ENCODE measurements at regions not wholly inside any gene's neighbourhood (a gene's known extent, or its start where the extent isn't known, plus 50 kb on each side); places are given as distances from the start of the nearest gene placed in this dataset.

DNA sequence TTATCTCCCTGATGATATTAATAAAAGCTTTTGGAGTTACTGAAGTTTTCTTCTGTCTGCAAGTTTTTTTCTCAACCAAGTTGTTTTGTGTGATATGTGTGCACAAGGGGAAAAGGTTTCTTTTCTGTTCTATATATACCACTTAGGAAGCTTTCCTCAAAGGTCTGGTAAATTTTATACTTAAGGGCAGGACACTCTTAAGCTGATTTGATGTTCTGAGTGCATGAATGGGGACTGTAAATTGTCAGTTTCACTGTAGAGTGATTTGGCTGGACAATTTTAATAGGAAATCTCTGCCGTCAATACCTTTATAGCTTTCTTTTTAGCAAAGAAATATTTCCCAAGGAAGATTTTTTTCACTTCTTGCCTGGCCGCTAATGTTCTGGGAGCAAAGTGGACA, 354.7 kb downstream of the TGFB2 start:
- no TSS peak for BruUV-seq (replicated peaks)
- ATAC-seq (no peak), FAIRE-seq (no peak), DNase-seq (ENCODE audit: extremely low read depth in 1 of 4, low spot score in 3 of 4) (no peak)
- CTCF ChIA-PET (ENCODE audit: low intra/inter-chr PET ratio): no interaction called here
- Histone ChIP-seq H4K20me1 (replicated peaks; ENCODE audit: control insufficient read depth, insufficient read depth, low read length) (no peaks in the 10 kb centered on the region), H3K36me3 (ENCODE audit: control insufficient read depth, insufficient read depth, low read length) (no peaks in the 10 kb centered on the region), H3K27me3 (ENCODE audit: control insufficient read depth in 2 of 2, insufficient read depth in 2 of 2, low read length in 2 of 2) (no peaks in the 10 kb centered on the region), H3K9ac (ENCODE audit: insufficient read depth in 1 of 2, low read depth in 2 of 2, low read length in 2 of 2) (no peak overlapping the region), H3K79me2 (ENCODE audit: control insufficient read depth, insufficient read depth, low read length) (no peaks in the 10 kb centered on the region), H3K4me3 (no peak overlapping the region), H3K4me1 (replicated peaks in 1 of 2; ENCODE audit: control insufficient read depth in 2 of 2, insufficient read depth in 2 of 2, low read length in 2 of 2) (no peaks in the 10 kb centered on the region), H3K27ac (ENCODE audit: extremely low read depth, low read depth, low read length) (no peak overlapping the region), H2AFZ (ENCODE audit: low read depth, low read length) (no peak overlapping the region), H3K9me1 (ENCODE audit: control insufficient read depth, insufficient read depth, low read length) (no peaks in the 10 kb centered on the region), H3K9me3 (replicated peaks; ENCODE audit: control insufficient read depth, insufficient read depth, low read depth, low read length) (no peaks in the 10 kb centered on the region), H3K4me2 (ENCODE audit: insufficient read depth, low read length) (no peak overlapping the region)
- in situ Hi-C loops (cut with MboI): no loop called here
- no peak for TF ChIP-seq HMG20A (CRISPR knock-in tag; conservative IDR thresholded peaks at IDR 0.05)
- no peak for TF ChIP-seq MECOM (CRISPR knock-in tag; IDR thresholded peaks at IDR 0.05)
- 0% methylated on average over 2 of the region's 2 CpGs for WGBS (ENCODE audit: insufficient coverage, low coverage, missing lambda C conversion rate)
- intact Hi-C loops (cut with micrococcal nuclease): no loop called here
- POLR2A ChIA-PET: no interaction called here

DNA sequence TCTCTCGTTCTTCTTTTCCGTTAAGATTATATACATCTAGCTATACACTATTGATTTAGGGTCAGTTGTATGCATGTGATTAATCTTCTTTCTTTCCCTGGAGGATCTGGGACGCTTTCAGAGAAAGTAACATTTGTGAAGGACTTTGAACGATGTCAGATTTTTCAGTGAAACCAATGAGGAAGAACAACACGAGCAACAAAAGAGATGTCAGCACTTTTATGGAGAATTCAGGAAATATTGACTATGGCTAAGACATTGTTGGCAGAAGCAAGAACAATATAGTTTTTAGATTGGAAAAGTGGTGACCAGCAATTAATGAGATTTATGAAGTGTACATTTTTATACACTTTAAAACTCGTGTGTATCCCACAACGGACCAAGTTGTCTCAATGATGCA, 355.5 kb downstream of the TGFB2 start:
- no peaks in the 10 kb centered on the region for H3K27me3 ChIP-seq (ENCODE audit: control insufficient read depth in 2 of 2, insufficient read depth in 2 of 2, low read length in 2 of 2)
- H3K9me1 ChIP-seq (ENCODE audit: control insufficient read depth, insufficient read depth, low read length): no peaks in the 10 kb centered on the region
- no peaks in the 10 kb centered on the region for H4K20me1 ChIP-seq (replicated peaks; ENCODE audit: control insufficient read depth, insufficient read depth, low read length)
- in situ Hi-C loops (cut with MboI) (no loop called here), intact Hi-C loops (cut with micrococcal nuclease) (no loop called here)
- H3K9me3 ChIP-seq (replicated peaks; ENCODE audit: control insufficient read depth, insufficient read depth, low read depth, low read length): no peaks in the 10 kb centered on the region
- H3K9ac ChIP-seq (ENCODE audit: insufficient read depth in 1 of 2, low read depth in 2 of 2, low read length in 2 of 2): no peak overlapping the region
- TF ChIP-seq DMBX1 (CRISPR knock-in tag; IDR thresholded peaks at IDR 0.05; ENCODE audit: borderline replicate concordance): no peak
- peak; percentile 28; the same call in 1 of the 2 replicates for TF ChIP-seq ZNF316 (IDR thresholded peaks at IDR 0.05)
- H2AFZ ChIP-seq (ENCODE audit: low read depth, low read length): no peak overlapping the region
- ChIA-PET POLR2A (no interaction called here), CTCF (ENCODE audit: low intra/inter-chr PET ratio) (no interaction called here)
- WGBS (ENCODE audit: insufficient coverage, low coverage, missing lambda C conversion rate): 0% methylated on average over 7 of the region's 7 CpGs
- no peak overlapping the region for H3K27ac ChIP-seq (ENCODE audit: extremely low read depth, low read depth, low read length)
- H3K79me2 ChIP-seq (ENCODE audit: control insufficient read depth, insufficient read depth, low read length): no peaks in the 10 kb centered on the region
- ATAC-seq (no peak), DNase-seq (ENCODE audit: extremely low read depth in 1 of 4, low spot score in 3 of 4) (no peak), FAIRE-seq (no peak)
- no peak overlapping the region for H3K4me2 ChIP-seq (ENCODE audit: insufficient read depth, low read length)
- no peaks in the 10 kb centered on the region for H3K36me3 ChIP-seq (ENCODE audit: control insufficient read depth, insufficient read depth, low read length)
- no TSS peak for BruUV-seq (replicated peaks)
- no peak overlapping the region for H3K4me3 ChIP-seq
- no peaks in the 10 kb centered on the region for H3K4me1 ChIP-seq (replicated peaks in 1 of 2; ENCODE audit: control insufficient read depth in 2 of 2, insufficient read depth in 2 of 2, low read length in 2 of 2)
